Rectal smooth muscle tissue (tissue), 1 donor: ENCODE measurements at regions not wholly inside any gene's neighbourhood (a gene's known extent, or its start where the extent isn't known, plus 50 kb on each side); places are given as distances from the start of the nearest gene placed in this dataset.

ENCODE experiments used
- H3K27ac ChIP-seq: one replicate; pipeline ENCODE4 v1.7.0; 2013; ENCODE audit warnings: low read depth, low read length, inconsistent platforms
- H3K27me3 ChIP-seq: one replicate; pipeline ENCODE4 v1.7.0; 2013; ENCODE audit warnings: low read length; ENCODE audit not compliant: control insufficient read depth, insufficient read depth
- H3K36me3 ChIP-seq: one replicate; pipeline ENCODE4 v1.7.0; 2013; ENCODE audit warnings: low read length; ENCODE audit not compliant: control insufficient read depth, insufficient read depth
- H3K4me1 ChIP-seq: one replicate; pipeline ENCODE4 v1.7.0; 2013; ENCODE audit warnings: low read length; ENCODE audit not compliant: control insufficient read depth, insufficient read depth
- H3K4me3 ChIP-seq: one replicate; pipeline ENCODE4 v1.7.0; 2013; ENCODE audit warnings: low read length
- H3K9ac ChIP-seq: one replicate; pipeline ENCODE4 v1.7.0; 2013; ENCODE audit warnings: low read length

- Histone ChIP-seq H3K27me3 (no peaks in the 10 kb centered on the region), H3K9ac (no peak overlapping the region), H3K4me3 (no peak overlapping the region), H3K27ac (no peak overlapping the region), H3K36me3 (no peaks in the 10 kb centered on the region), H3K4me1 (no peaks in the 10 kb centered on the region)
These were observed 58.0 kb upstream of the FAM20A start for GRCh38 chr17:68658999-68659780.

DNA sequence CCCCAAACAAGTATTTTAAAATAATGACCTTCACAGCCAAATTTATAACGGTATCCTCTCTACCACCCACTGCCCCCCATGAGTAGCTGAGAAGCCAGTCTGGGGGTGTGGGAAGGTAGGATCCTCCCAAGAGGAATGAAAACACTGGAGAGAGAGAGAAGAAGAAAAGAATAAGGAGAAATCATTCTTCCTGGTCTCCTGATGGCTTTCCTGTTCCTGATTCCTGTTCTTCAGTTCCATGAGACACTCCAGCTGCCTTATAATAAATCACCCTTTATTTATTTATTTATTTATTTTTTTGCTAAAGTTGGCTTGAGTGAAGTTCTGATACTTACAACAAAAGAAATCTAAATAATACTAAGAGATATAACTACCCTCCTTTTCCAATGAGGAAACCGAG, 56.4 kb upstream of the FAM20A start:
- no peaks in the 10 kb centered on the region for H3K4me1 ChIP-seq
- H3K27ac ChIP-seq, result no peak overlapping the region
- no peak overlapping the region for H3K4me3 ChIP-seq

DNA sequence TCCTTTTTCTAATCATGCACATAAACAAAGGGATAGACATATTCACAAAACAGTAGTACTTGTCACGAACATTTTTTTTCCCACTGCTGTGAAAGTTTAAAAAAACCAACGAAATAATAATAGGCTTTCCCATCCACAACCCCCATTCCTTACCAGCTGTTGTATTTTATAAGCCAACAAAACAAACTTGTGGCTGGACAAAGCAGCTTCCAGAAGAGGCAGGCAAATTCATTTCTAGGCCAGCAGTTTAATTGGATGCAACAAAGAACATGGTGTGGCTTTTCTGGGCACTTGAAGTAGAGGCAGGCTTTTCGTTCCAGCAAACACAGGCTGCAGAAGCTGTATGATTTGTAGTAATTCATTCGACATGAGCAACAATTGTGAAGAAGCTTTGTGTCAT, 56.0 kb upstream of the FAM20A start:
- Histone ChIP-seq H3K27ac (no peak overlapping the region), H3K4me1 (no peaks in the 10 kb centered on the region), H3K9ac (no peak overlapping the region), H3K36me3 (no peaks in the 10 kb centered on the region), H3K27me3 (no peaks in the 10 kb centered on the region), H3K4me3 (no peak overlapping the region)

More for the DNA sequence above, 56.4 kb upstream of the FAM20A start:
- no peaks in the 10 kb centered on the region for H3K36me3 ChIP-seq
- no peaks in the 10 kb centered on the region for H3K27me3 ChIP-seq
- no peak overlapping the region for H3K9ac ChIP-seq

GRCh38 chr17:68656666-68657065, 55.5 kb upstream of the FAM20A start:
- no peak overlapping the region for H3K4me3 ChIP-seq
- no peaks in the 10 kb centered on the region for H3K36me3 ChIP-seq
- no peak overlapping the region for H3K9ac ChIP-seq
- no peak overlapping the region for H3K27ac ChIP-seq
- no peaks in the 10 kb centered on the region for H3K4me1 ChIP-seq
- H3K27me3 ChIP-seq, result no peaks in the 10 kb centered on the region
